DOHH2 (cell line): ENCODE measurements at regions not wholly inside any gene's neighbourhood (a gene's known extent, or its start where the extent isn't known, plus 50 kb on each side); places are given as distances from the start of the nearest gene placed in this dataset.
"Not testable (repeated sequence)": the region's sequence is repeated elsewhere in the genome, so short reads cannot be mapped to it uniquely, and the experiment has no call there.

Source experiments
- CTCF ChIP-seq: fragments of 200-600 bp; sonication (generic); IDR thresholded peaks from one replicate; pipeline ENCODE4 v1.5.1; 2014; ENCODE audit warnings: antibody characterized with exemption, mild to moderate bottlenecking, low read depth, low read length; ENCODE audit not compliant: poor library complexity, severe bottlenecking
- EZH2phosphoT487 ChIP-seq: fragments of 200-600 bp; sonication (generic); IDR thresholded peaks from 2 replicates; pipeline ENCODE4 v1.6.1; 2017; ENCODE audit warnings: borderline replicate concordance, mild to moderate bottlenecking, antibody characterized with exemption, low read length, moderate library complexity, mixed read lengths

GRCh38 chr1:146386851-146387749, 158.3 kb upstream of the NOTCH2NLA start:
- TF ChIP-seq CTCF, EZH2phosphoT487: not testable (repeated sequence)
